ENCODE measurements at regions not wholly inside any gene's neighbourhood (a gene's known extent, or its start where the extent isn't known, plus 50 kb on each side); places are given as distances from the start of the nearest gene placed in this dataset.

GRCh38 chr12:16880864-16881285 lies 274.9 kb upstream of the LMO3 start:
- TF ChIP-seq POLR2A (IDR thresholded peaks at IDR 0.05) = no peak
- no peak for TF ChIP-seq CTCF (IDR thresholded peaks at IDR 0.05)

Data from uterus (tissue), 2 donors.